ENCODE measurements at regions not wholly inside any gene's neighbourhood (a gene's known extent, or its start where the extent isn't known, plus 50 kb on each side); places are given as distances from the start of the nearest gene placed in this dataset.
"Not testable (repeated sequence)": the region's sequence is repeated elsewhere in the genome, so short reads cannot be mapped to it uniquely, and the experiment has no call there.

- DNase-seq (ENCODE audit: low read depth): no peak
These were observed 490.3 kb downstream of the ADCYAP1 start for GRCh38 chr18:1394966-1395365.

- DNase-seq (ENCODE audit: low read depth): no peak
These were observed 503.7 kb downstream of the ADCYAP1 start for GRCh38 chr18:1408376-1408775.

GRCh38 chr18:1412655-1413322 lies 508.1 kb downstream of the ADCYAP1 start:
- no peak for DNase-seq (ENCODE audit: low read depth)

- no peak for DNase-seq (ENCODE audit: low read depth)
These were observed 508.6 kb downstream of the ADCYAP1 start for GRCh38 chr18:1413323-1413675.

GRCh38 chr18:1416074-1416473 lies 511.4 kb downstream of the ADCYAP1 start:
- DNase-seq (ENCODE audit: low read depth): no peak

- DNase-seq (ENCODE audit: low read depth): no peak
These were observed 516.8 kb downstream of the ADCYAP1 start for GRCh38 chr18:1421502-1421901.

- no peak for DNase-seq (ENCODE audit: low read depth)
These were observed 518.0 kb downstream of the ADCYAP1 start for GRCh38 chr18:1422634-1423033.

- no peak for DNase-seq (ENCODE audit: low read depth)
These were observed 521.0 kb downstream of the ADCYAP1 start for GRCh38 chr18:1425679-1426078.

GRCh38 chr18:1435487-1435886 lies 530.8 kb downstream of the ADCYAP1 start:
- DNase-seq (ENCODE audit: low read depth): no peak

- DNase-seq (ENCODE audit: low read depth): no peak
These were observed 531.5 kb downstream of the ADCYAP1 start for GRCh38 chr18:1436199-1436598.

- DNase-seq (ENCODE audit: low read depth): no peak
These were observed 533.8 kb downstream of the ADCYAP1 start for GRCh38 chr18:1438458-1438910.

- no peak for DNase-seq (ENCODE audit: low read depth)
These were observed 534.3 kb downstream of the ADCYAP1 start for GRCh38 chr18:1438967-1439366.

GRCh38 chr18:1444062-1444461 lies 539.4 kb downstream of the ADCYAP1 start:
- DNase-seq (ENCODE audit: low read depth): not testable (repeated sequence)

GRCh38 chr18:1446765-1447164 lies 542.1 kb downstream of the ADCYAP1 start:
- no peak for DNase-seq (ENCODE audit: low read depth)

- no peak for DNase-seq (ENCODE audit: low read depth)
These were observed 548.1 kb downstream of the ADCYAP1 start for GRCh38 chr18:1452821-1453220.

- DNase-seq (ENCODE audit: low read depth): no peak
These were observed 550.9 kb downstream of the ADCYAP1 start for GRCh38 chr18:1455605-1456004.

GRCh38 chr18:1458547-1458946 lies 553.9 kb downstream of the ADCYAP1 start:
- no peak for DNase-seq (ENCODE audit: low read depth)

- no peak for DNase-seq (ENCODE audit: low read depth)
These were observed 559.3 kb downstream of the ADCYAP1 start for GRCh38 chr18:1463981-1464380.

- no peak for DNase-seq (ENCODE audit: low read depth)
These were observed 560.0 kb downstream of the ADCYAP1 start for GRCh38 chr18:1464444-1465217.

GRCh38 chr18:1466035-1466434 lies 561.4 kb downstream of the ADCYAP1 start:
- no peak for DNase-seq (ENCODE audit: low read depth)

- DNase-seq (ENCODE audit: low read depth): no peak
These were observed 562.8 kb downstream of the ADCYAP1 start for GRCh38 chr18:1467461-1467964.

GRCh38 chr18:1468550-1468949 lies 563.9 kb downstream of the ADCYAP1 start:
- no peak for DNase-seq (ENCODE audit: low read depth)

- no peak for DNase-seq (ENCODE audit: low read depth)
These were observed 571.2 kb downstream of the ADCYAP1 start for GRCh38 chr18:1475867-1476266.
